Muscle of back (tissue), 3 donors: ENCODE measurements at regions not wholly inside any gene's neighbourhood (a gene's known extent, or its start where the extent isn't known, plus 50 kb on each side); places are given as distances from the start of the nearest gene placed in this dataset.

Experiments used
- DNase-seq, 3 donors: peaks; one replicate each; pipeline versions ENCODE4 v3.0.0 to v3.0.0-alpha.2; 2013

DNA sequence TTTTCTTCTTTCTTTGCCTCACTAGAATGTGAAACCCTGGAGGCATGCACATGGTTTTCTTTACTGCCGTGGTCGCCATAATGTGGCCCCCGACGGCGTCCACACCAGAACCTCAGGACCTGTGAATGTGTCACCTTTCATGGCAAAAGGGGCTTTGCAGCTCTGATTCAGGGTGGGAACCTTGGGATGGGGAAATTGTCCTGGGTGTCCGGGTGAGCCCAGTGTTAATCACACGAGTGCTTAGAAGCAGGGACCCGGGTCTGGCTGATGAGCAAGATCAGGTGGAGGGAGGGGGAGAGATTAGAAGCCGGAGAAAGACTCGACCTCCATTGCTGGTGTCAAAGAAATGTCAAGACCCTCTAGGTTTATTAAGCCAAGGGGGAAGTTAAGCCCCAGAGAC lies 74.7 kb upstream of the SHISAL1 start:
- DNase-seq = no peak

DNA sequence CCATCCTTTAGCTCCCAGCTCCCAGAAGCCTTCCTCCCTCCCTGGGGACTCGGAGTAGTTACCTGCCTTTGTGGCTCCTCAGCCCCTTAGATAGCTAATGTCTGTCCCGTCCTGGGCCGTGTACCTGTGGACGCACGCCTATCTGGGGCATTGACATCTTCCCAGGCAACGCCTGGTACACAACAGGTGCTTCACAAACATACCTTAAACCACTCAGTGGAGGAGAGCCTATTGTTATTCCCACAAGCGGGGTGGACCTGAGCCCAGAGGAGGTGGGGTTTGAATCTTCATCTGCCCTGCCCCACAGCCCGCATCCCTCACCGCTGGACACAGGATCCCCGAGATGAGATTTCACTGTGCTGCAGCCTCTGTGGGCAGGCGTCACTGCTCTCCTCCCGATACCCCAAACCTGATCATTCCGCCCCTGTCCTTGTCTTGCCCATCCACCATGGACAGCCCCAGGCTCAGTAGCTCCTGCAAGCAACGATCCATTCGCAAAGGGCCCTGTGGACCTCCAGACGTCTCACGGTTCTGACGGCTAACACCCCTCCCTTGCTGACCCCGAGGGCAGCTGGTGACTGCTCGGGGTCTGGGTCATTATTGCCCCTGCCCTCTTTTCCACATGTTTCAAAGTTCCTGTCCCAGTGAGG lies 73.8 kb upstream of the SHISAL1 start:
- no peak for DNase-seq

GRCh38 chr22:44385781-44386180 lies 73.0 kb upstream of the SHISAL1 start:
- no peak for DNase-seq

DNA sequence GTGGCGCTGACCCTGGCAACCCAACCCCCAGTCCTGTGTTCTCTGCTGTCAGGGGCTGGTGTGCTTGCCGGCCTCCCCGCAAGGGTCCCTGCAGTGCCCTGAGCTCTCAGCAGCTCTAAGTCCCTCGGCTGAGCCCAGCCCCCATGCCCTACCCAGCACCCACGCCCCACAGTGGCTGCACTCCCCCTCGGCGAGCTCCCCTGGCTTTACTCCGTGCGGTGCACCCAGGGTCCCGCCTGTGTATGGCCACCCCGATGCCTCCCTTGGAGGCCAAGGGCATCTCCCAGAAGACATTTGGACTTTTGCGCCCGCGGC lies 72.5 kb upstream of the SHISAL1 start:
- DNase-seq = no peak

DNA sequence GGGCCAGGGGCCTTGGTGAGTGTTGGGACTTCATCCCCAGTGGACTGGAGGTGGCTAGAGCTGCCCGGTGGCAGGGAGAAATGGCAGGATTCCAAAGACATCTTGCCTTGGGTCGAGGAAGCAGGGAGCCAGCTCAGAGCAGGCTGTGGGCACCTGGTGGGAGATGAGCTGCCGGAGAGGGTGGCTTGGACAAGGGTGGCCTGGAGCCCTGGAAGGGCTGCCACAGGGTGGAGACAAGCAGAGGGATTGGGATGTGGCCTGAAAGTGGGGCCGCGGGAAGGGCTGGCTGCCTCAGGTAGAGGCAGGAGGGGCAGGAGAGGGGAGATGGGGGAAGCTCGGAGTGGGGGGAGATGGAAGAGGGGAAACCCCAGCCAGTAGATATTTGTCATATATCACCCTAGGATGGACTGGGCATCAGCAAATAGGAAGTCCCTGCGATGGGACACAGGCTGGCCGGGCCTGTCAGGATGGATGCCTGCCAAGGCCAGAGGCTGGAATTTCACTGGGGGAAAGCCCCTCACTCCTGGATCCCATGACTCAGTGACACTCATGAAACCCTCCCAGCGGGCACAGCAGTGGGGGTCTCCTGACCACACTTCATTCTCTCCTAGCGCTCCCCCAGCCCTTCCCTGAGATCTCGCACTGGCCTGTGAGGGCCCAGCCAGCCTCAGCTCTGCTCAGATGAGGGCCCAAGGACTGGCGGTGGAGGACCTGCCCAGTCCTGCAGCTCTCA lies 72.0 kb upstream of the SHISAL1 start:
- DNase-seq = no peak

GRCh38 chr22:44383652-44384562 lies 71.2 kb upstream of the SHISAL1 start:
- DNase-seq = no peak

GRCh38 chr22:44383064-44383575 lies 70.4 kb upstream of the SHISAL1 start:
- DNase-seq = no peak

GRCh38 chr22:44382116-44383038 lies 69.6 kb upstream of the SHISAL1 start:
- no peak for DNase-seq

DNA sequence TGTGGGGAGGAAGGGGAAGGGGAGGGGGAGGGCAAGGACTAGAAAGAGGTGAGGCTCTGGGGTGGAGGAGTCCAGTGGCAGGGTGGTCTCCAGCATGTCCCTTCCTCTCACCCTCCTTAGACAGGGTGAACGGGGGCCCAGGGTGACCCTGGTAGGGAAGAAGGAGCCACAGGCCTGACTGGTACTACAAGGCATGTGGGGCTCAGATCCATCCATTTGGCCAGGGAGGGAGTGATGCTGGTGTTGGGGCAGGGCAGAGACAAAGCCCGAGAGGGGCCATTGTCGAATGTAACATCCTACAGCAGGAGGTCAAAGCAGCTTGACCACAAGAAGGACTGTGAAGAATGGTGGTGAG lies 69.0 kb upstream of the SHISAL1 start:
- DNase-seq = no peak

DNA sequence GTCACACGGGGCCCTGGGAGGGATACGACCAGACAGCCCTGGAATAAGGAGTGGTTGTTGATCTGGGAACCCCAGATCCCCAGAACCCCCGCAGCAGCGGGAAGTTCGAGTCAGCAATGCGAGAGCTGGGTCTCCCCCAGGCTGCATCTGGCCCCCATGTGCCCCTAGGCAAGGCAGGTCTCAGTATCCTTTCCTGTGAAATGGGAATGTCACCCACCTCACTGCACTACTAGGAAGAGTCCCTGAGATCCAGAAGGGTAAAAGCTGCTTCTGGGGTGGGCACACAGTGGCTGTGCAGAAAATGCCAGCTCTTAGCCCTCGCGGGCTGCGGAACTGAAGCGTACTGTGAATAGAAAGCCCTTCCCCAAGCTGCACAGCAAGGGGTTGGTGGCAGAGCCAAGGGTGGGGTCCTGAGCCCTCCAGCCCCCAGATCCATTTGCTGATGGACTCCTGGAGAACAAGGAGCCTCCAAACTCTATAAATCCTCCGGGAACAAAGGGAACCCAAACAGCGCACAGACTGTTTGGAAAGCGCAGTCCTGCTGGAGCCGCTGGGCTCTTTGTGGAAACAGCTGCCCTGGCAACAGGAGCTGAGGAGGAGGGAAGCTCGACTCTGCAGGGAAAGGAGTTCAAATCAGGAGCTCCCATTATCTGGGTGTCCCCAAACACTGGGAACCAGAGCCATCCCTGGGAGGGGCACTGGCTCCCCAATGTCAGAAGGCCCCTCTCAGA lies 68.2 kb upstream of the SHISAL1 start:
- DNase-seq = peak in 1 of 3 donors; percentile 74

DNA sequence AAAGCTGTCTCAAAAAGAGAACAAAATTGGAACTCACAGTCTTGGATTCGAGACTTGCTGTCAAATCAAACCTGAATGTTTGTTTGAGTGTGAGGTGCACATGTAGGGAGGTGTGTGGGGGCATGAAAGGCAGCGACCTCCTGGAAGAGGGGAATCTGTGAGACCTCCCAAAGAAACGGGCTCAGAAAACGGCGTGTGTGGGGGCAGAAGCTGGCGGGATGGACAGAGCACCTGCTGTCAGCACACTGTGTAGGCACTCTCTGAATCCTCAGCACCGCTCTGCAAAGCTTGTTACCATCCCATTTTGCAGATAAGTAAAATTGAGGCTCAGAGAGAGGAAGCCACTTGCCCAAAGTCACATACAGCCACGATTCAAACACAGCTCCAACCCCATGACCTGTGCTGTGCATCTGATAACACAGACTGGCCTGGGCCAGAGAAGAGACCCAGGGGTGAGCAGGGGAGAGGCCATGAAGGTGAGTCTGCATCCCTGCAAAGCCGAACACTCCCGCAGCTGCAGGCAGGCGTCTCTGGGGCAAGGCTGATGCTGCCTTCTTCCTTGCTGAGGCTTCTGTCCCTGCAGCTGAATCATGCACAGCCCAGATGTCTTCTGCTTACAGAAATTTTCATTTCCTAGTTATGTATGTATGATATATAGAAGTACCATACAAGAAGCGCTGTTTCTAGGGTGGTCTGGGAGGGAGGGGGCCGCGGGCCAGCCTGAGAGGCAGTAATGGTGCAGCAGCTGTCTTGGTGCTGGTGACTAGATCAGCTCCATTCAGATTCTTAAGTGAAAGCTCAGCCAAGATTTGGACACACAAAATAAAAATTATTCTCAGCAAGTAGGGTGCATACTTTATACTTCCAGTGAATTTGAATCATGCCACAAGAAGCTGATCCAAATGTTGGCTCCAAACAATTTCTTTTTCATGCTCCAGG lies 67.3 kb upstream of the SHISAL1 start:
- DNase-seq = peak in 1 of 3 donors; percentile 68

DNA sequence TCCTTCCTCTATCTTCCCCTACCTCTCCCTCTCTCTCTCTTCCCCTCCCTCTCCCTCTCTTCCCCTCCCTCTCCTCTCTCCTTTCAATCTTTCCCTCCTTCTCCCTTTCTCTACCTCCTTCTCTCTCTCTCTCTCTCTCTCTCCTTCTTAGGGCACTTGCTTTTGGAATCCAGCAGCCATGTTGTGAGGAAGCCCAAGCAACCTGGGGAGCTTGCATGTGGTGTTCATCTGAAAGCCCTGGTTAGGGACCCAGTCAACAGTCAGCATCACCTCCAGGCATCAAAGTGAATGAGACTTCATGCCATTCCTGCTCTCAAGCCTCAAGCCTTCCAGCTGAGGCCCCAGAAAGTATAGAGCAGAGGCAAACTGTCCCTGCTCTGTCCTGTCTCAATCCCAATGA lies 65.6 kb upstream of the SHISAL1 start:
- DNase-seq = no peak

DNA sequence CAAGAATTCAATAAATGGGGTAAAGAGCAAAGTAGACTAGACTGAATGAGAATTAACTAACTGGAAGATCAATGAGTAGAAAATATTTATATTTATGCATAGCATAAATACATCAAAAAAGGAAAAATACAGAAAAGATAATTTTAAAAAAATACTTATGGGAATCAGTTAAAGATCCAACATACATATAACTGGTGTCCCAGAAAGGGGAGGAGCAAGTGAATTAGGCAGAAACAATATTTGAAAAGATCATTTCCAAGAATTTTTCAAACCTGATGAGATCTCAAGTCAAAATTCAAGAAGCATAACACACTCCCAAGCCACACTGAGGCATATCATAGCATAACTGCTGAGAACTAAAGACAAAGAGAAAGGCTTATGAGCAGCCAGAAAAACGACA lies 62.7 kb upstream of the SHISAL1 start:
- no peak for DNase-seq

- DNase-seq = no peak
Measured at GRCh38 chr22:44373234-44373633, 60.5 kb upstream of the SHISAL1 start.

- no peak for DNase-seq
Measured at GRCh38 chr22:44372611-44373010, 59.9 kb upstream of the SHISAL1 start.

GRCh38 chr22:44371741-44372525 lies 59.2 kb upstream of the SHISAL1 start:
- no peak for DNase-seq

- DNase-seq = no peak
Measured at GRCh38 chr22:44369916-44370801, 57.4 kb upstream of the SHISAL1 start.

DNA sequence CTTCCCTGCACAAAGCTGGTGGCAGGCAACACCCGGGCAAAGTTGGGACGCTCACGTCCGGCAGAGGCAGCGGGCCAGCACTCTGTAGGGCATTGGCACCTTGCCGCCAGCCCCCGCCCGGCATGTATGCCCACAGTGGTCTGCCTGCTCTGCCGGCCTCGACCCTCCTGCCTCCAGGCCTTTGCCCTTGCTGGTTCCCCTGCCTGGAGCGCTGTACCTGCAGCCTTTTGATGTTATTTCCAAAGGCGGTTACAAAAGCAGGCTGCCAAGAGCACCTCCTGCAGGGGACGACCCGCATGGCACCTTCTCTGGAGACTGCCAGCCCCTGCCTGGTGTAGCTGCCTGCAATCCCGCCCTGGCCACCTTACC lies 56.5 kb upstream of the SHISAL1 start:
- DNase-seq = no peak
